Upper lobe of left lung (tissue), 4 donors: ENCODE measurements at regions not wholly inside any gene's neighbourhood (a gene's known extent, or its start where the extent isn't known, plus 50 kb on each side); places are given as distances from the start of the nearest gene placed in this dataset.

ENCODE experiments used
- POLR2AphosphoS5 ChIP-seq, 2 donors: sonication (generic); formaldehyde crosslinking; IDR thresholded peaks; one replicate each; pipeline ENCODE4 v1.5.1; 2017; ENCODE audit warnings: antibody characterized with exemption in 2 of 2
- TF ChIP-seq, protein P1 (sequence below), 6 experiments: fragments of 450-650 bp in 4 of 6; fragments of 200-600 bp in 2 of 6; sonication (generic) in 2 of 6; IDR thresholded peaks; one replicate each; pipeline ENCODE4 v1.5.1; 2016 to 2019; ENCODE audit warnings: antibody characterized with exemption in 6 of 6

GRCh38 chr14:27863166-27863565, 903.4 kb upstream of the FOXG1 start:
- no peak for TF ChIP-seq POLR2AphosphoS5 (IDR thresholded peaks at IDR 0.05)
- TF ChIP-seq, protein P1, sequence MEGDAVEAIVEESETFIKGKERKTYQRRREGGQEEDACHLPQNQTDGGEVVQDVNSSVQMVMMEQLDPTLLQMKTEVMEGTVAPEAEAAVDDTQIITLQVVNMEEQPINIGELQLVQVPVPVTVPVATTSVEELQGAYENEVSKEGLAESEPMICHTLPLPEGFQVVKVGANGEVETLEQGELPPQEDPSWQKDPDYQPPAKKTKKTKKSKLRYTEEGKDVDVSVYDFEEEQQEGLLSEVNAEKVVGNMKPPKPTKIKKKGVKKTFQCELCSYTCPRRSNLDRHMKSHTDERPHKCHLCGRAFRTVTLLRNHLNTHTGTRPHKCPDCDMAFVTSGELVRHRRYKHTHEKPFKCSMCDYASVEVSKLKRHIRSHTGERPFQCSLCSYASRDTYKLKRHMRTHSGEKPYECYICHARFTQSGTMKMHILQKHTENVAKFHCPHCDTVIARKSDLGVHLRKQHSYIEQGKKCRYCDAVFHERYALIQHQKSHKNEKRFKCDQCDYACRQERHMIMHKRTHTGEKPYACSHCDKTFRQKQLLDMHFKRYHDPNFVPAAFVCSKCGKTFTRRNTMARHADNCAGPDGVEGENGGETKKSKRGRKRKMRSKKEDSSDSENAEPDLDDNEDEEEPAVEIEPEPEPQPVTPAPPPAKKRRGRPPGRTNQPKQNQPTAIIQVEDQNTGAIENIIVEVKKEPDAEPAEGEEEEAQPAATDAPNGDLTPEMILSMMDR (IDR thresholded peaks at IDR 0.05) = no peak
